KMS-11 (cell line): ENCODE measurements at regions not wholly inside any gene's neighbourhood (a gene's known extent, or its start where the extent isn't known, plus 50 kb on each side); places are given as distances from the start of the nearest gene placed in this dataset.

Source experiments
- H2AFZ ChIP-seq: fragments of 200-600 bp; sonication (generic); 2 replicates; pipeline ENCODE4 v1.6.1; 2016; ENCODE audit warnings: antibody characterized with exemption, mixed run types, low read depth
- H3K27ac ChIP-seq: fragments of 200-600 bp; sonication (generic); 2 replicates; pipeline ENCODE4 v1.6.1; 2016; ENCODE audit warnings: mild to moderate bottlenecking, mixed run types
- H3K27me3 ChIP-seq: fragments of 200-600 bp; sonication (generic); 2 replicates; pipeline ENCODE4 v1.6.1; 2017; ENCODE audit warnings: mild to moderate bottlenecking, low read depth, mixed run types, moderate library complexity; ENCODE audit not compliant: insufficient read depth
- H3K36me3 ChIP-seq: fragments of 200-600 bp; sonication (generic); 2 replicates; pipeline ENCODE4 v1.6.1; 2017; ENCODE audit warnings: mild to moderate bottlenecking, mixed run types; ENCODE audit not compliant: insufficient read depth
- H3K4me1 ChIP-seq: fragments of 200-600 bp; sonication (generic); 2 replicates; pipeline ENCODE4 v1.6.1; 2016; ENCODE audit warnings: mild to moderate bottlenecking, low read depth, mixed run types; ENCODE audit not compliant: poor library complexity, severe bottlenecking
- H3K4me2 ChIP-seq: fragments of 200-600 bp; sonication (generic); 2 replicates; pipeline ENCODE4 v1.7.0; 2016; ENCODE audit warnings: mild to moderate bottlenecking, mixed run types
- H3K4me3 ChIP-seq: fragments of 200-600 bp; sonication (generic); IDR thresholded peaks from 2 replicates; pipeline ENCODE4 v1.6.1; 2017; ENCODE audit warnings: low read depth, low read length, mixed read lengths; ENCODE audit not compliant: insufficient read depth
- H3K79me2 ChIP-seq: fragments of 200-600 bp; sonication (generic); 2 replicates; pipeline ENCODE4 v1.6.1; 2016; ENCODE audit warnings: low read depth, mixed run types; ENCODE audit not compliant: insufficient read depth
- H3K9ac ChIP-seq: fragments of 200-600 bp; sonication (generic); 2 replicates; pipeline ENCODE4 v1.6.1; 2016; ENCODE audit warnings: mild to moderate bottlenecking, mixed run types
- H4K20me1 ChIP-seq: fragments of 200-600 bp; sonication (generic); 2 replicates; pipeline ENCODE4 v1.6.1; 2016; ENCODE audit warnings: mild to moderate bottlenecking, mixed run types; ENCODE audit not compliant: insufficient read depth
- TF ChIP-seq, protein P1 (sequence below): fragments of 200-600 bp; sonication (generic); conservative IDR thresholded peaks from 2 replicates; pipeline ENCODE4 v1.6.1; 2017; ENCODE audit warnings: low read depth, mild to moderate bottlenecking, antibody characterized with exemption, low read length, moderate library complexity, mixed read lengths

DNA sequence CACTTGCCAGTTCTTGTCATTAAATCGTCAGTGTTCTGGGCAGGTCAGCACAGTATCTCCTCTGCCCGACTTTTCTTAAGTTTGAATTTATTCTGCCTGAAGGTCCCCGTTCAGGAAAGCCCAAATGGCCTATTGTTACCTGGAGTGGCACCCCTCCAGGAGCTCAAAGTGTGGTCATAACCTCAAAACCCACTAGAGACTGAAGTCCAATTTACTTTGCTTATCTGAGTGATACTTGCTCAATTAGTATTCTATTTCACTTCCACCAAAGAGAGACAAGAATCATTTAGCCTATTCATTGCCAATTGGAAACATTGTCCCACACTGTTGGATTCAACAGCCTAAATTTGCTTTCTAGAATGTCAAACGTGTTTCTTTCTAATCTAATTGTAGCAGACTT is 375.3 kb downstream of the LNPK start:
- TF ChIP-seq, protein P1, sequence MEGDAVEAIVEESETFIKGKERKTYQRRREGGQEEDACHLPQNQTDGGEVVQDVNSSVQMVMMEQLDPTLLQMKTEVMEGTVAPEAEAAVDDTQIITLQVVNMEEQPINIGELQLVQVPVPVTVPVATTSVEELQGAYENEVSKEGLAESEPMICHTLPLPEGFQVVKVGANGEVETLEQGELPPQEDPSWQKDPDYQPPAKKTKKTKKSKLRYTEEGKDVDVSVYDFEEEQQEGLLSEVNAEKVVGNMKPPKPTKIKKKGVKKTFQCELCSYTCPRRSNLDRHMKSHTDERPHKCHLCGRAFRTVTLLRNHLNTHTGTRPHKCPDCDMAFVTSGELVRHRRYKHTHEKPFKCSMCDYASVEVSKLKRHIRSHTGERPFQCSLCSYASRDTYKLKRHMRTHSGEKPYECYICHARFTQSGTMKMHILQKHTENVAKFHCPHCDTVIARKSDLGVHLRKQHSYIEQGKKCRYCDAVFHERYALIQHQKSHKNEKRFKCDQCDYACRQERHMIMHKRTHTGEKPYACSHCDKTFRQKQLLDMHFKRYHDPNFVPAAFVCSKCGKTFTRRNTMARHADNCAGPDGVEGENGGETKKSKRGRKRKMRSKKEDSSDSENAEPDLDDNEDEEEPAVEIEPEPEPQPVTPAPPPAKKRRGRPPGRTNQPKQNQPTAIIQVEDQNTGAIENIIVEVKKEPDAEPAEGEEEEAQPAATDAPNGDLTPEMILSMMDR = no peak
- Histone ChIP-seq H3K36me3 (no peaks in the 10 kb centered on the region), H3K79me2 (no peaks in the 10 kb centered on the region), H3K9ac (no peak overlapping the region), H3K4me3 (no peak overlapping the region), H4K20me1 (no peaks in the 10 kb centered on the region), H2AFZ (no peak overlapping the region), H3K4me2 (no peak overlapping the region), H3K27me3 (no peaks in the 10 kb centered on the region), H3K27ac (no peak overlapping the region), H3K4me1 (no peaks in the 10 kb centered on the region)

DNA sequence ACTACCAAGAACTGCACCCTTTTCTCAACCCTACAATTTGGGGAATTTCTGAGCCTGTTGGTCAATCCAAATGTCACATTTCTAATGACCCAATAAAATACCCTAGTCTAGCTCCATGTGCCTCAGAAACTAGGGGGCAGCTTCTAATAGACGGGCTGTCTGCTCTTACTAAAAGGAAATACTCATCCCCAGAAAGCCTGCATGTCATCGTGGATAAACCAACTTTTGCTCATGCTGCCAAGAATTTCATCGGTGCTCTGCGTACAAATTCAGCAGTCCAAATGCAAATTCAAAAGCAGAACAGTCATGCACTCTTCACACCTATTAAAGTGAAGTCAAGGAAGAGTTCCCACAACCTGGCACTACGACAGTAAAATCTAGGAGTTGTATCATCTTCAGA is 377.3 kb downstream of the LNPK start:
- Histone ChIP-seq H3K9ac (no peak overlapping the region), H3K4me1 (no peaks in the 10 kb centered on the region), H4K20me1 (no peaks in the 10 kb centered on the region), H3K4me3 (no peak overlapping the region), H3K36me3 (no peaks in the 10 kb centered on the region), H3K27me3 (no peaks in the 10 kb centered on the region), H3K27ac (no peak overlapping the region), H3K4me2 (no peak overlapping the region), H3K79me2 (no peaks in the 10 kb centered on the region), H2AFZ (no peak overlapping the region)
- TF ChIP-seq, protein P1 = no peak

DNA sequence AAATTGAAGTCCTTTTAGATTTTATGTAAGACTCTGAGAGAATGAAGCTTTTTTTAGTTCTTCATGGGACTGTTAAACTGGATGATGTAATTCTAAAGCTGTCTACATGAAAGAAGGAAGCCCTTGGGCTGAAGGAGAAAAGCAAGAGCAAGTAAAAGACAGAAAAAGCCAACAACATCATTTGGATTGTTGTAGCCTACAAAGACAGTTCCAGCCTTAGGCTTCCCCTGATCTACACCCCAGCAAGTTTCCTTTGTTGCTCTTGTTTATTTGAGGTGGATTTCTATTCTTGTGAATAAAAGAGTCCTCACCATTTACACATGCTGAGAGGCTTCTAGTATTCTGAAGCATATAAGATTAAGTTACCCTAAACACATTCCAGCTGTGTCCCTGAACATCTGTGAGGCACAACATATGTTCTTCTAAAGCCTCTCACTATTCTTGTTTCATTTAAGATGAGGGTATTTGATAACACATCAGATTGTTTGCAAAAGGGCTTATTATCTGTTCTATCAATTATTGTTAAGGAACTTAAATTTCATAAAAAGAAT is 377.8 kb downstream of the LNPK start:
- no peak overlapping the region for H2AFZ ChIP-seq
- H3K4me3 ChIP-seq = no peak overlapping the region
- no peaks in the 10 kb centered on the region for H4K20me1 ChIP-seq
- no peaks in the 10 kb centered on the region for H3K79me2 ChIP-seq
- no peaks in the 10 kb centered on the region for H3K36me3 ChIP-seq
- no peak overlapping the region for H3K9ac ChIP-seq
- no peaks in the 10 kb centered on the region for H3K27me3 ChIP-seq
- H3K4me2 ChIP-seq = no peak overlapping the region
- TF ChIP-seq, protein P1 = no peak
- no peak overlapping the region for H3K27ac ChIP-seq
- no peaks in the 10 kb centered on the region for H3K4me1 ChIP-seq

DNA sequence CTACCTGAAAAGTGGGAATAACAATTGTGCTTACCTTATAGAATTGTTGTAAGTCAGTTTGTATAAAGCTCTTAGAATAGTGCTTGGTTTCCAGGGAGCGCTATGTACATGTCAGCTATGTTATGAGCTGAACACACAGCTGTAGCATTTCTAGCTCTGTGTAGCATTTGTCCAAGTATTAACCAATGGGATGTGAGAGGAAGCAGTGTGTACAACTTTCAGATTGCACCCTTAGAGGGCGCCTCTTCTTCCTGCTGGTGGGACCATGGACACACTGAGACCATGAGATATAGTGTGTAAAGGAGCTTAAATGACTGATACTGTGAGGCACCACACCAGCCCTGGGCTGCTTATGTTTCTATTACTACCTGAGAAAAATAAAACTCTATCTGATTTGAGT is 380.2 kb downstream of the LNPK start:
- H3K27me3 ChIP-seq = no peaks in the 10 kb centered on the region
- H3K9ac ChIP-seq = no peak overlapping the region
- no peak overlapping the region for H2AFZ ChIP-seq
- TF ChIP-seq, protein P1 = no peak
- H3K4me2 ChIP-seq = no peak overlapping the region
- H3K36me3 ChIP-seq = no peaks in the 10 kb centered on the region
- no peak overlapping the region for H3K4me3 ChIP-seq
- H3K4me1 ChIP-seq = no peaks in the 10 kb centered on the region
- no peaks in the 10 kb centered on the region for H4K20me1 ChIP-seq
- no peak overlapping the region for H3K27ac ChIP-seq
- H3K79me2 ChIP-seq = no peaks in the 10 kb centered on the region
